Ishikawa (cell line): ENCODE measurements at regions not wholly inside any gene's neighbourhood (a gene's known extent, or its start where the extent isn't known, plus 50 kb on each side); places are given as distances from the start of the nearest gene placed in this dataset.

Experiments used
- CEBPB ChIP-seq: IDR thresholded peaks from 2 replicates; pipeline ENCODE4 v1.6.1; 2012
- CREB1 ChIP-seq: IDR thresholded peaks from 2 replicates; pipeline ENCODE4 v1.6.1; 2012; ENCODE audit warnings: low read depth
- EGR1 ChIP-seq: IDR thresholded peaks from 2 replicates; pipeline ENCODE4 v1.6.1; 2012
- EP300 ChIP-seq: IDR thresholded peaks from 2 replicates; pipeline ENCODE4 v1.6.1; 2012; ENCODE audit warnings: borderline replicate concordance
- FOXM1 ChIP-seq: IDR thresholded peaks from 2 replicates; pipeline ENCODE4 v1.6.1; 2012; ENCODE audit warnings: low read depth, borderline replicate concordance
- NFIC ChIP-seq: IDR thresholded peaks from 2 replicates; pipeline ENCODE4 v1.6.1; 2012
- RAD21 ChIP-seq: IDR thresholded peaks from 2 replicates; pipeline ENCODE4 v1.6.1; 2012; ENCODE audit warnings: low read depth
- TAF1 ChIP-seq: IDR thresholded peaks from 2 replicates; pipeline ENCODE4 v1.6.1; 2012; ENCODE audit warnings: low read depth, mild to moderate bottlenecking
- TCF12 ChIP-seq: IDR thresholded peaks from 2 replicates; pipeline ENCODE4 v1.6.1; 2012; ENCODE audit warnings: low read depth
- TEAD4 ChIP-seq: IDR thresholded peaks from 2 replicates; pipeline ENCODE4 v1.6.1; 2012
- YY1 ChIP-seq: IDR thresholded peaks from 2 replicates; pipeline ENCODE4 v1.6.1; 2012; ENCODE audit warnings: low read depth
- ZBTB7A ChIP-seq: IDR thresholded peaks from 2 replicates; pipeline ENCODE4 v1.6.1; 2012; ENCODE audit warnings: low read depth
- TF ChIP-seq, protein P1 (sequence below): IDR thresholded peaks from 2 replicates; pipeline ENCODE4 v1.6.1; 2012; ENCODE audit warnings: low read depth, mild to moderate bottlenecking
- TF ChIP-seq, protein P2 (sequence below): IDR thresholded peaks from 2 replicates; pipeline ENCODE4 v1.6.1; 2012
- TF ChIP-seq, protein P3 (sequence below): IDR thresholded peaks from 2 replicates; pipeline ENCODE4 v1.6.1; 2012

DNA sequence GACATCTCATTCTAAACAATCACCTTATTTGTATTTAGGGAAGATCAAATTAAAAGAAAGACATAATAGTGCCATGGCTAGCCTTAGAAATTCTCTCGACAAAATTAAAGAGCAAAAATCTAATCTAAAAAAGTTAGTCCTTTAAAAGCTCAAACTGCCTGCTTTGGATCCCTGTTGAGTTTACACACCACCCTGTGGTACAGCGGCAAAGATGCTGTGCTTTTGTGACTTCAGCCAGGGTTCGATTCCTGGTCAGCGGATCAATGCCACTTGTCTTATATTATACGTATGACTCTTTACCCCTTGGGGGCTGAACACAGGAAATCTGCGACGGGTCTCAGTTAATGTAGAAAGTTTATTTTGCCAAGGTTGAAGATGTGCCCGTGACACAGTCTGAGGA lies 51.3 kb upstream of the VOPP1 start:
- no peak for TF ChIP-seq CEBPB
- no peak for TF ChIP-seq NFIC
- TF ChIP-seq RAD21, result no peak
- no peak for TF ChIP-seq TAF1
- no peak for TF ChIP-seq EGR1
- TF ChIP-seq FOXM1, result no peak
- TF ChIP-seq TCF12, result no peak
- no peak for TF ChIP-seq TEAD4
- no peak for TF ChIP-seq EP300
- TF ChIP-seq, protein P1, sequence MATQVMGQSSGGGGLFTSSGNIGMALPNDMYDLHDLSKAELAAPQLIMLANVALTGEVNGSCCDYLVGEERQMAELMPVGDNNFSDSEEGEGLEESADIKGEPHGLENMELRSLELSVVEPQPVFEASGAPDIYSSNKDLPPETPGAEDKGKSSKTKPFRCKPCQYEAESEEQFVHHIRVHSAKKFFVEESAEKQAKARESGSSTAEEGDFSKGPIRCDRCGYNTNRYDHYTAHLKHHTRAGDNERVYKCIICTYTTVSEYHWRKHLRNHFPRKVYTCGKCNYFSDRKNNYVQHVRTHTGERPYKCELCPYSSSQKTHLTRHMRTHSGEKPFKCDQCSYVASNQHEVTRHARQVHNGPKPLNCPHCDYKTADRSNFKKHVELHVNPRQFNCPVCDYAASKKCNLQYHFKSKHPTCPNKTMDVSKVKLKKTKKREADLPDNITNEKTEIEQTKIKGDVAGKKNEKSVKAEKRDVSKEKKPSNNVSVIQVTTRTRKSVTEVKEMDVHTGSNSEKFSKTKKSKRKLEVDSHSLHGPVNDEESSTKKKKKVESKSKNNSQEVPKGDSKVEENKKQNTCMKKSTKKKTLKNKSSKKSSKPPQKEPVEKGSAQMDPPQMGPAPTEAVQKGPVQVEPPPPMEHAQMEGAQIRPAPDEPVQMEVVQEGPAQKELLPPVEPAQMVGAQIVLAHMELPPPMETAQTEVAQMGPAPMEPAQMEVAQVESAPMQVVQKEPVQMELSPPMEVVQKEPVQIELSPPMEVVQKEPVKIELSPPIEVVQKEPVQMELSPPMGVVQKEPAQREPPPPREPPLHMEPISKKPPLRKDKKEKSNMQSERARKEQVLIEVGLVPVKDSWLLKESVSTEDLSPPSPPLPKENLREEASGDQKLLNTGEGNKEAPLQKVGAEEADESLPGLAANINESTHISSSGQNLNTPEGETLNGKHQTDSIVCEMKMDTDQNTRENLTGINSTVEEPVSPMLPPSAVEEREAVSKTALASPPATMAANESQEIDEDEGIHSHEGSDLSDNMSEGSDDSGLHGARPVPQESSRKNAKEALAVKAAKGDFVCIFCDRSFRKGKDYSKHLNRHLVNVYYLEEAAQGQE, result no peak
- no peak for TF ChIP-seq YY1
- TF ChIP-seq, protein P2, sequence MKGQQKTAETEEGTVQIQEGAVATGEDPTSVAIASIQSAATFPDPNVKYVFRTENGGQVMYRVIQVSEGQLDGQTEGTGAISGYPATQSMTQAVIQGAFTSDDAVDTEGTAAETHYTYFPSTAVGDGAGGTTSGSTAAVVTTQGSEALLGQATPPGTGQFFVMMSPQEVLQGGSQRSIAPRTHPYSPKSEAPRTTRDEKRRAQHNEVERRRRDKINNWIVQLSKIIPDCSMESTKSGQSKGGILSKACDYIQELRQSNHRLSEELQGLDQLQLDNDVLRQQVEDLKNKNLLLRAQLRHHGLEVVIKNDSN, result no peak
- no peak for TF ChIP-seq CREB1
- TF ChIP-seq, protein P3, sequence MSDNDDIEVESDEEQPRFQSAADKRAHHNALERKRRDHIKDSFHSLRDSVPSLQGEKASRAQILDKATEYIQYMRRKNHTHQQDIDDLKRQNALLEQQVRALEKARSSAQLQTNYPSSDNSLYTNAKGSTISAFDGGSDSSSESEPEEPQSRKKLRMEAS, result no peak
- no peak for TF ChIP-seq ZBTB7A

DNA sequence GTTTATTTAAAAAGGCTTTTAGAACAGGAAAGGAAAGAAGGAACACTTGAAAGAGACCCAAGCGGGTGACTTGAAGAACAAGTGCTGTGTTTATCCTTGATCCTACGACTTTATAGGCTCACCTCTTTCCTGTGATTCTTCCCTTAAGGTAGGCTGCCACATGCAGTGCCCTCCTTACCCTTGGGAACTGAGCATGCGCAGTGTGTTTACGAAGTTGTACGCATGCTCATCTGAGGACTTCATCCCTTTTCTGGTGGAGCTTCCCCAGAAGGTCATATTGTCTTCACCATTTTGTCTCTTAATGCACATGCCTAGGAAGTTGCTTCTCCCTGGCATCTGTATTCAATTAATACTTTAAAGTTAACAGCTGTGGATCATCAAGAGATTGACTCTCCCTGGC lies 49.9 kb upstream of the VOPP1 start:
- no peak for TF ChIP-seq TCF12
- TF ChIP-seq, protein P3, result no peak
- no peak for TF ChIP-seq EGR1
- no peak for TF ChIP-seq RAD21
- TF ChIP-seq, protein P1, result no peak
- TF ChIP-seq FOXM1, result no peak
